Nephron (organoid): ENCODE measurements at regions not wholly inside any gene's neighbourhood (a gene's known extent, or its start where the extent isn't known, plus 50 kb on each side); places are given as distances from the start of the nearest gene placed in this dataset.
"Not testable (repeated sequence)": the region's sequence is repeated elsewhere in the genome, so short reads cannot be mapped to it uniquely, and the experiment has no call there.

ENCODE experiments used
- H3K27ac Mint-ChIP-seq, 3 experiments: 2 replicates each; pipeline ENCODE4 v1.8.0; 2020; ENCODE audit warnings: mixed read lengths in 3 of 3, mild to moderate bottlenecking in 2 of 3, moderate library complexity in 1 of 3
- H3K27me3 Mint-ChIP-seq: 2 replicates; pipeline ENCODE4 v1.8.0; 2021; ENCODE audit warnings: low read depth, mild to moderate bottlenecking, moderate library complexity, mixed read lengths
- H3K36me3 Mint-ChIP-seq: 2 replicates; pipeline ENCODE4 v1.8.0; 2020; ENCODE audit warnings: low read depth, mixed read lengths
- H3K4me1 Mint-ChIP-seq: 2 replicates; pipeline ENCODE4 v1.8.0; 2020; ENCODE audit warnings: mixed read lengths
- H3K4me3 Mint-ChIP-seq, 3 experiments: 2 replicates each; pipeline ENCODE4 v1.8.0; 2020; ENCODE audit warnings: mild to moderate bottlenecking in 3 of 3, mixed read lengths in 3 of 3, moderate library complexity in 2 of 3
- H3K9me3 Mint-ChIP-seq: 2 replicates; pipeline ENCODE4 v1.8.0; 2020; ENCODE audit warnings: mixed read lengths
- TF ChIP-seq, protein P1 (sequence below), 3 experiments: fragments of 200-600 bp; sonication (generic); IDR thresholded peaks; one replicate each; pipeline ENCODE4 v1.5.0; 2021; ENCODE audit warnings: antibody characterized with exemption in 3 of 3; ENCODE audit not compliant: unreplicated experiment in 3 of 3

GRCh38 chr5:25414742-25415141, 770.0 kb upstream of the CDH10 start:
- no peaks in the 10 kb centered on the region for H3K4me1 Mint-ChIP-seq
- no peaks in the 10 kb centered on the region for H3K36me3 Mint-ChIP-seq
- no peaks in the 10 kb centered on the region for H3K9me3 Mint-ChIP-seq
- TF ChIP-seq, protein P1, sequence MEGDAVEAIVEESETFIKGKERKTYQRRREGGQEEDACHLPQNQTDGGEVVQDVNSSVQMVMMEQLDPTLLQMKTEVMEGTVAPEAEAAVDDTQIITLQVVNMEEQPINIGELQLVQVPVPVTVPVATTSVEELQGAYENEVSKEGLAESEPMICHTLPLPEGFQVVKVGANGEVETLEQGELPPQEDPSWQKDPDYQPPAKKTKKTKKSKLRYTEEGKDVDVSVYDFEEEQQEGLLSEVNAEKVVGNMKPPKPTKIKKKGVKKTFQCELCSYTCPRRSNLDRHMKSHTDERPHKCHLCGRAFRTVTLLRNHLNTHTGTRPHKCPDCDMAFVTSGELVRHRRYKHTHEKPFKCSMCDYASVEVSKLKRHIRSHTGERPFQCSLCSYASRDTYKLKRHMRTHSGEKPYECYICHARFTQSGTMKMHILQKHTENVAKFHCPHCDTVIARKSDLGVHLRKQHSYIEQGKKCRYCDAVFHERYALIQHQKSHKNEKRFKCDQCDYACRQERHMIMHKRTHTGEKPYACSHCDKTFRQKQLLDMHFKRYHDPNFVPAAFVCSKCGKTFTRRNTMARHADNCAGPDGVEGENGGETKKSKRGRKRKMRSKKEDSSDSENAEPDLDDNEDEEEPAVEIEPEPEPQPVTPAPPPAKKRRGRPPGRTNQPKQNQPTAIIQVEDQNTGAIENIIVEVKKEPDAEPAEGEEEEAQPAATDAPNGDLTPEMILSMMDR (IDR thresholded peaks at IDR 0.05; ENCODE audit: unreplicated experiment in 3 of 3), result no peak
- no peak overlapping the region for H3K4me3 Mint-ChIP-seq
- no peaks in the 10 kb centered on the region for H3K27me3 Mint-ChIP-seq
- H3K27ac Mint-ChIP-seq, result no peak overlapping the region

- Mint-ChIP-seq H3K9me3 (peaks cover 7% of the 10 kb centered on the region), H3K4me1 (no peaks in the 10 kb centered on the region), H3K4me3 (no peak overlapping the region), H3K27ac (no peak overlapping the region), H3K27me3 (no peaks in the 10 kb centered on the region), H3K36me3 (no peaks in the 10 kb centered on the region)
- TF ChIP-seq, protein P1 (IDR thresholded peaks at IDR 0.05; ENCODE audit: unreplicated experiment in 3 of 3), result no peak
Observed at GRCh38 chr5:25412116-25412661, 767.4 kb upstream of the CDH10 start.

- not testable (repeated sequence) for H3K4me1 Mint-ChIP-seq, H3K27me3 Mint-ChIP-seq, H3K27ac Mint-ChIP-seq, H3K4me3 Mint-ChIP-seq, H3K36me3 Mint-ChIP-seq
- H3K9me3 Mint-ChIP-seq, result peaks cover 17% of the 10 kb centered on the region
Observed at GRCh38 chr5:25407365-25407764, 762.6 kb upstream of the CDH10 start.

DNA sequence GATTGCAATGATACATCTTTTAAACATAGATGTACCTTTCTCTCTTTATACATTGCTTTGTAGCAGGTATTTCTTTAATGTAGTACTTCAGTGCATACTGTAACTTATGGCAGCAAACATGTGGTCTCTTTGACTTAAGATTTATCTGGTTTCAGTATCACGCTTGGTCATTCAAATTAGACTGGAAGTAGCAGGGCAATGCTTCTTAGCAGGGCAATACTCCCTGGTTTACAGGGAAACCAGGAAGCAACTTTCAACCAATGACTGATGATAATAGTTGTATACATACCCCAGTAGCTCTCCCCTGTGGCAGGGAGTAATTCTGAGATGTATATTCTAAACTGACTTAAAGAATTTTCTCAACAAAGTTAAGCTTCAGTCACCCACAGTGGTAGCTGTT, 761.1 kb upstream of the CDH10 start:
- TF ChIP-seq, protein P1 (IDR thresholded peaks at IDR 0.05; ENCODE audit: unreplicated experiment in 3 of 3), result no peak

GRCh38 chr5:25399878-25400480, 755.2 kb upstream of the CDH10 start:
- peaks cover 7% of the 10 kb centered on the region for H3K9me3 Mint-ChIP-seq
- no peak overlapping the region for H3K4me3 Mint-ChIP-seq
- H3K27ac Mint-ChIP-seq, result no peak overlapping the region
- no peaks in the 10 kb centered on the region for H3K36me3 Mint-ChIP-seq
- no peaks in the 10 kb centered on the region for H3K27me3 Mint-ChIP-seq
- no peaks in the 10 kb centered on the region for H3K4me1 Mint-ChIP-seq
- TF ChIP-seq, protein P1 (IDR thresholded peaks at IDR 0.05; ENCODE audit: unreplicated experiment in 3 of 3), result no peak

More for the DNA sequence above, 761.1 kb upstream of the CDH10 start:
- Mint-ChIP-seq H3K4me1 (no peaks in the 10 kb centered on the region), H3K27me3 (no peaks in the 10 kb centered on the region), H3K9me3 (peaks cover 17% of the 10 kb centered on the region), H3K4me3 (no peak overlapping the region), H3K36me3 (no peaks in the 10 kb centered on the region), H3K27ac (no peak overlapping the region)

- Mint-ChIP-seq H3K36me3 (no peaks in the 10 kb centered on the region), H3K4me1 (no peaks in the 10 kb centered on the region)
- TF ChIP-seq, protein P1 (IDR thresholded peaks at IDR 0.05; ENCODE audit: unreplicated experiment in 3 of 3), result no peak
Observed at GRCh38 chr5:25393957-25394356, 749.2 kb upstream of the CDH10 start.

More at GRCh38 chr5:25393957-25394356, 749.2 kb upstream of the CDH10 start:
- Mint-ChIP-seq H3K27ac (no peak overlapping the region), H3K4me3 (no peak overlapping the region), H3K9me3 (no peaks in the 10 kb centered on the region), H3K27me3 (no peaks in the 10 kb centered on the region)
